ENCODE measurements at regions not wholly inside any gene's neighbourhood (a gene's known extent, or its start where the extent isn't known, plus 50 kb on each side); places are given as distances from the start of the nearest gene placed in this dataset.
"Not testable (repeated sequence)": the region's sequence is repeated elsewhere in the genome, so short reads cannot be mapped to it uniquely, and the experiment has no call there.

GRCh38 chr1:219066631-219067349, 106.9 kb upstream of the LYPLAL1 start:
- H3K36me3 ChIP-seq (ENCODE audit: control insufficient read depth, insufficient read depth, low read length, severe bottlenecking), result no peaks in the 10 kb centered on the region
- no peak overlapping the region for H3K4me3 ChIP-seq (ENCODE audit: low read length)
- peaks cover 13% of the 10 kb centered on the region for H3K4me1 ChIP-seq (ENCODE audit: control insufficient read depth, insufficient read depth, low read length)
- H3K9me3 ChIP-seq (ENCODE audit: control insufficient read depth, low read length), result no peaks in the 10 kb centered on the region
- DNase-seq (ENCODE audit: low read depth), result peak; percentile 79
- no peaks in the 10 kb centered on the region for H3K27me3 ChIP-seq (replicated peaks; ENCODE audit: control insufficient read depth, insufficient read depth, low read length)
- no peak overlapping the region for H3K9ac ChIP-seq (ENCODE audit: low read length)

DNA sequence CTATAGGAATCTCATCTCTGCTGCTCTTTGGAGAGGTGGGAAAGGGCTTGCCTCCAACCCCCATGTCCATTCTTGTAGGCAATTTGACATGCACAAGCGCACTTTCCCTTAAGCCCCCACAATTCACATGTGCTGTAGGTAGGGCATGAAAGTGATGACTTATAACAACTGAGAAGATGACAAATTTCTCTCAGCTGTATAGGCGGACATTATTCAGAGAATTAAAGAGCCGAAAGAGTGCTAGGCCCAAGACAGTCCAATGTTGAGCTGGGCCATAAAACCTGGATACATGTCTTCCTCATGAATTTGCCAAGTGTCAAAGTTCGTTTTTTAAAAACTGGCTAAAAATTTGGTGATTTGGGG, 106.3 kb upstream of the LYPLAL1 start:
- DNase-seq (ENCODE audit: low read depth), result no peak
- Histone ChIP-seq H3K27me3 (replicated peaks; ENCODE audit: control insufficient read depth, insufficient read depth, low read length) (no peaks in the 10 kb centered on the region), H3K36me3 (ENCODE audit: control insufficient read depth, insufficient read depth, low read length, severe bottlenecking) (no peaks in the 10 kb centered on the region), H3K4me3 (ENCODE audit: low read length) (no peak overlapping the region), H3K4me1 (ENCODE audit: control insufficient read depth, insufficient read depth, low read length) (peaks cover 13% of the 10 kb centered on the region), H3K9me3 (ENCODE audit: control insufficient read depth, low read length) (no peaks in the 10 kb centered on the region), H3K9ac (ENCODE audit: low read length) (no peak overlapping the region)

DNA sequence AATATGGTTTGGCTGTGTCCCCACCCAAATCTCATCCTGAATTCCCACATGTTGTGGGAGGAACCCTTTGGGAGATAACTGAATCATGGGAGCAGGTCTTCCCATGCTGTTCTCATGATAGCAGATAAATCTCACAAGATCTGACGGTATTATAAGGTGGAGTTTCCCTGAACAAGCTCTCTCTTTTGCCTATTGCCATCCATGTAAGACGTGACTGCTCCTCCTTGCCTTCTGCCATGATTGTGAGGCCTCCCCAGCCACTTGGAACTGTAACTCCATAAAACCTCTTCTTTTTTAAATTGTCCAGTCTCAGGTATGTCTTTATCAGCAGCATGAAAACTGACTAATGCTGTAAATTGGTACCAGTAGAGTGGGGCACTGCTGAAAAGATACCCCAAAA, 103.3 kb upstream of the LYPLAL1 start:
- not testable (repeated sequence) for H3K27me3 ChIP-seq (replicated peaks; ENCODE audit: control insufficient read depth, insufficient read depth, low read length); H3K9ac ChIP-seq (ENCODE audit: low read length); H3K36me3 ChIP-seq (ENCODE audit: control insufficient read depth, insufficient read depth, low read length, severe bottlenecking); H3K9me3 ChIP-seq (ENCODE audit: control insufficient read depth, low read length); DNase-seq (ENCODE audit: low read depth); H3K4me3 ChIP-seq (ENCODE audit: low read length)
- H3K4me1 ChIP-seq (ENCODE audit: control insufficient read depth, insufficient read depth, low read length), result peaks cover 13% of the 10 kb centered on the region

GRCh38 chr1:219071209-219071608, 102.5 kb upstream of the LYPLAL1 start:
- Histone ChIP-seq H3K27me3 (replicated peaks; ENCODE audit: control insufficient read depth, insufficient read depth, low read length) (no peaks in the 10 kb centered on the region), H3K9me3 (ENCODE audit: control insufficient read depth, low read length) (no peaks in the 10 kb centered on the region), H3K4me3 (ENCODE audit: low read length) (no peak overlapping the region), H3K9ac (ENCODE audit: low read length) (no peak overlapping the region), H3K4me1 (ENCODE audit: control insufficient read depth, insufficient read depth, low read length) (peaks cover 12% of the 10 kb centered on the region), H3K36me3 (ENCODE audit: control insufficient read depth, insufficient read depth, low read length, severe bottlenecking) (no peaks in the 10 kb centered on the region)
- DNase-seq (ENCODE audit: low read depth), result no peak

DNA sequence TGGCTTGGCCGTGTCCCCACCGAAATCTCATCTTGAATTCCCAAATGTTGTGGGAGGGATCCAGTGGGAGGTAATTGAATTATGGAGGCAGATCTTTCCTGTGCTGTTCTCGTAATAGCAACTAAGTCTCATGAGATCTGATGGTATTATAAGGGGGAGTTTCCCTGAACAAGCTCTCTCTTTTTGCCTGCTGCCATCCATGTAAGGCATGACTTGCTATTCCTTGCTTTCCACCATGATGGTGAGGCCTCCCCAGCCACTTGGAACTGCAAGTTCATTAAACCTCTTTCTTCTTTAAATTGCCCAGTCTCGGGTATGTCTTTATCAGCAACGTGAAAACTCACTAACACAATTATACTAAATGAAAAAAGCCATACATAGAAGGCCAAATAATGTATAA, 101.3 kb upstream of the LYPLAL1 start:
- Histone ChIP-seq H3K4me3 (ENCODE audit: low read length) (no peak overlapping the region), H3K9me3 (ENCODE audit: control insufficient read depth, low read length) (no peaks in the 10 kb centered on the region), H3K4me1 (ENCODE audit: control insufficient read depth, insufficient read depth, low read length) (peaks cover 2% of the 10 kb centered on the region), H3K27me3 (replicated peaks; ENCODE audit: control insufficient read depth, insufficient read depth, low read length) (no peaks in the 10 kb centered on the region), H3K9ac (ENCODE audit: low read length) (no peak overlapping the region), H3K36me3 (ENCODE audit: control insufficient read depth, insufficient read depth, low read length, severe bottlenecking) (no peaks in the 10 kb centered on the region)
- no peak for DNase-seq (ENCODE audit: low read depth)

DNA sequence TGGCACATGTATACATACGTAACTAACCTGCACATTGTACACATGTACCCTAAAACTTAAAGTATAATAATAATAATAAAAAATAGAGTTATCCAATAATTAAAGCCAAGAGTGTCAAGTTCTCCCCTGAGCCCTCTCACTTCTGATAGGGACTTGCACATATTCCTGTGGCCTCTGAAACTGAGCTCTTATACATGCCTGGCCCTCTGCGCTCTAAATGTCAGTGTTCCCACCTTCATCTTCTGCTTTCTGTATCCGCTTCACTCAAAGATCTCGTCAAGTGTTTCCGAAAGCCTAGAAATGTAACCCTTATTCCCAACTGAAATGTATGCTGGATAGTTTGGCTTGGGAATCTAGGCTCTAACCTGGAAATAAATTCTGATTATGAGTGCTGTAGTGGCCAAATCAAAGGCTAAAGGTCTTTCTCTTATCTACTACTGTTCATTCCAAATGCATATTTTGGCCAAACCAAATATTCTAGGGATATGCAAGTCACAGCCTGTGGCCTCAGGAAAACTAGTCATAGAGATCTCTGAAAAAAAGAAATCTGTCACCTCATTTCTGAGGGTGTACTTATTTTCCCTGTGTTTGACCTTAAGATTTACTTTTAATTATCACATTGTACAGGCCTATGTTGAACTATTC, 99.5 kb upstream of the LYPLAL1 start:
- DNase-seq (ENCODE audit: low read depth), result no peak
- H3K4me3 ChIP-seq (ENCODE audit: low read length), result no peak overlapping the region
- H3K9ac ChIP-seq (ENCODE audit: low read length), result no peak overlapping the region
- H3K9me3 ChIP-seq (ENCODE audit: control insufficient read depth, low read length), result no peaks in the 10 kb centered on the region
- H3K36me3 ChIP-seq (ENCODE audit: control insufficient read depth, insufficient read depth, low read length, severe bottlenecking), result no peaks in the 10 kb centered on the region
- no peaks in the 10 kb centered on the region for H3K27me3 ChIP-seq (replicated peaks; ENCODE audit: control insufficient read depth, insufficient read depth, low read length)
- no peaks in the 10 kb centered on the region for H3K4me1 ChIP-seq (ENCODE audit: control insufficient read depth, insufficient read depth, low read length)

DNA sequence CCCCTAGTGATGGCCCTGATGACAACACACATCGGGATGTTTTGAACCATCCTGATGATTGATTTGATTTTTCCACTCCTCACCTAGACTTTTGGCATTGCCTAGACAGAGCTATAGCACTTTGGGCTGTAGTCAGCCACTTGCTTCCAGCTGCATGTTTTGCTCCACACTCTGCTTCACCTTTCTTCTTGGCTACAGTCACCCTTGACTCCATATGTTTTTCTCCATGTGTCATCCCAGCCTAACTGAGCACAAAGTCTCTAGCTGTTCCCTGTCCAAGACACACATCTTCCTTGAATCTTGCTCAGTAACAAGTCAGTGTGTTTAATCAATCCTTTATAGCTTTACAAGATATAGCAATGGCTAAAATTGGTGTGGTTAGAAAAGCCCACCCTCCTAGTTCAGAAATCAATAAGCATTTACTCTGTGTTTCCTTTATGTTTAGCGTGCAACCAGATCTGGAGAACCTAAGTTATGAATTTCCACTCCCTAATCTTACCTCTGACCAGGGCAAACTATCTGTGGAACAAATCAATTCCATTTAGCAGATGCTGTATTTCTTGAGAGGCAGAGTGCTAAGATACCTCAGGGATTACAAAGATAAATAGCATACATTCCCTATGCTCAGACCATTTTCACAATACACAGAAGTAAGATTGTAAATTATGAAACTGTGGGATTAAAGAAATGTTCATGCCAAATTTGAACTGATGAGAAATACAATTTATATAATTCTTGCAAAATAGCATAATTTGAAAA, 98.4 kb upstream of the LYPLAL1 start:
- no peak overlapping the region for H3K9ac ChIP-seq (ENCODE audit: low read length)
- H3K4me1 ChIP-seq (ENCODE audit: control insufficient read depth, insufficient read depth, low read length), result no peaks in the 10 kb centered on the region
- H3K9me3 ChIP-seq (ENCODE audit: control insufficient read depth, low read length), result no peaks in the 10 kb centered on the region
- H3K27me3 ChIP-seq (replicated peaks; ENCODE audit: control insufficient read depth, insufficient read depth, low read length), result no peaks in the 10 kb centered on the region
- no peak overlapping the region for H3K4me3 ChIP-seq (ENCODE audit: low read length)
- peak; percentile 16 for DNase-seq (ENCODE audit: low read depth)
- no peaks in the 10 kb centered on the region for H3K36me3 ChIP-seq (ENCODE audit: control insufficient read depth, insufficient read depth, low read length, severe bottlenecking)

DNA sequence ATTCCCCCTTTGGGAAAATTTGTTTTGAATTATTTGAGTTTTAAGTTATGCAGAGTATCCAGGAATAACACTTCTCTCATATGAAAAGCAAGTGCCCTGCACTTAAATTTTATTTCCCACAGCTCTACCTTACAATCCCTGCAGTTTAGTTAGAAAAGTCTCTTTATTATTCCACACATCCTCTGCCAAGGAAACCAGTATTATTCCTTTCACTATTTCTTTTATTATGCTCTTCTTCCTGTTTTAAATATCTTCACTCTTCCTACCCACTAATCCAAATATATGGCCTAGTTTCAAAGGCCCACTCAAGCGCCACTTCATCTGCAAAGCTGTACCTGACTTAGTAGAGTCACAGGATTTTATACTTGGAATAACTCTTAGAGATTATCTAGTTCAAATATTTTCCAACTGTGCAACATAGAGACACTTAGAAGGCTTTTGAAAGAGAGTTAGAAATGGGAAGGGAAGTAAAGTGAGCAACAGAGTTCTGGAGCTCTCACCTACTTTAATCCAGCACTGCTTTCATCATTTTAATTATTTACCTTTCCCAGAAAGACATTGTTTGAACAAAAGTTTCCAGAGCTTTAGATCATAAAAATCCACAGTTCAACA, 97.2 kb upstream of the LYPLAL1 start:
- H3K9me3 ChIP-seq (ENCODE audit: control insufficient read depth, low read length), result no peaks in the 10 kb centered on the region
- no peaks in the 10 kb centered on the region for H3K4me1 ChIP-seq (ENCODE audit: control insufficient read depth, insufficient read depth, low read length)
- DNase-seq (ENCODE audit: low read depth), result no peak
- no peak overlapping the region for H3K4me3 ChIP-seq (ENCODE audit: low read length)
- H3K9ac ChIP-seq (ENCODE audit: low read length), result no peak overlapping the region
- no peaks in the 10 kb centered on the region for H3K36me3 ChIP-seq (ENCODE audit: control insufficient read depth, insufficient read depth, low read length, severe bottlenecking)
- H3K27me3 ChIP-seq (replicated peaks; ENCODE audit: control insufficient read depth, insufficient read depth, low read length), result no peaks in the 10 kb centered on the region

DNA sequence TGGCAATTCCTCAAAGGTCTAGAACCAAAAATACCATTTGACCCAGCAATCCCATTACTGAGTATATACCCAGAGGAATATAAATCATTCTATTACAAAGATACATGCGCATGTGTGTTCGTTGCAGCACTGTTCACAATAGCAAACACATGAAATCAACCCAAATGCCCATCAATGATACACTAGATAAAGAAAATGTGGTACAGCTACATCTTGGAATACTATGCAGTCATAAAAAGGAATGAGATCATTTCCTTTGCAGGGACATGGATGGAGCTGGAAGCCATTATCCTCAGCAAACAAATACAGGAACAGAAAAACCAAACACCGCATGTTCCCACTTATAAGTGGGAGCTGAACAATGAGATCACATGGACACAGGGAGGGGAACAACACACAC, 95.9 kb upstream of the LYPLAL1 start:
- not testable (repeated sequence) for H3K4me3 ChIP-seq (ENCODE audit: low read length); H3K27me3 ChIP-seq (replicated peaks; ENCODE audit: control insufficient read depth, insufficient read depth, low read length); DNase-seq (ENCODE audit: low read depth); H3K4me1 ChIP-seq (ENCODE audit: control insufficient read depth, insufficient read depth, low read length); H3K9me3 ChIP-seq (ENCODE audit: control insufficient read depth, low read length); H3K36me3 ChIP-seq (ENCODE audit: control insufficient read depth, insufficient read depth, low read length, severe bottlenecking); H3K9ac ChIP-seq (ENCODE audit: low read length)

- Histone ChIP-seq H3K9me3 (ENCODE audit: control insufficient read depth, low read length) (no peaks in the 10 kb centered on the region), H3K36me3 (ENCODE audit: control insufficient read depth, insufficient read depth, low read length, severe bottlenecking) (no peaks in the 10 kb centered on the region), H3K9ac (ENCODE audit: low read length) (no peak overlapping the region), H3K4me3 (ENCODE audit: low read length) (no peak overlapping the region), H3K27me3 (replicated peaks; ENCODE audit: control insufficient read depth, insufficient read depth, low read length) (no peaks in the 10 kb centered on the region), H3K4me1 (ENCODE audit: control insufficient read depth, insufficient read depth, low read length) (peaks cover 26% of the 10 kb centered on the region)
- no peak for DNase-seq (ENCODE audit: low read depth)
Measured at GRCh38 chr1:219081943-219082925, 91.4 kb upstream of the LYPLAL1 start.
